B cell (primary cell): ENCODE measurements at regions not wholly inside any gene's neighbourhood (a gene's known extent, or its start where the extent isn't known, plus 50 kb on each side); places are given as distances from the start of the nearest gene placed in this dataset.

Experiments used
- ATAC-seq: fragments of 200-7000 bp; cut with Tn5 transposase; one replicate; pipeline ENCODE4 v1.10.0; 2021; ENCODE audit warnings: low read depth, mild to moderate bottlenecking, moderate number of reproducible peaks, moderate library complexity
- CTCF ChIA-PET: fragments of 350-600 bp; sonication (Branson Sonifier 250); formaldehyde crosslinking; loops from one replicate; lab custom pipeline; 2021; ENCODE audit warnings: antibody characterized with exemption, inconsistent platforms; lab: Charles Lee
- POLR2A ChIA-PET: fragments of 350-600 bp; sonication (Branson Sonifier 250); formaldehyde crosslinking; loops from one replicate; lab custom pipeline; 2021; ENCODE audit warnings: antibody characterized with exemption; lab: Charles Lee
- DNase-seq: peaks from one replicate; pipeline ENCODE4 v3.0.0; 2013
- H2AFZ ChIP-seq: 2 replicates; pipeline ENCODE4 v1.6.1; 2012; ENCODE audit warnings: mild to moderate bottlenecking, low read depth, low read length; ENCODE audit not compliant: insufficient read depth, poor library complexity, severe bottlenecking
- H3K27ac ChIP-seq, 2 donors: 1 replicate in 1 of 2; 2 replicates in 1 of 2; pipeline ENCODE4 v1.5.1; 2012 to 2013; ENCODE audit warnings: low read length in 2 of 2, mild to moderate bottlenecking in 2 of 2, moderate library complexity in 1 of 2
- H3K27me3 ChIP-seq, 4 experiments: fragments of 200-600 bp in 1 of 4; sonication (generic) in 1 of 4; replicated peaks in 1 of 4; 1 replicate in 2 of 4; 2 replicates in 2 of 4; pipeline versions ENCODE4 v1.6.1 to v1.7.0; 2013 to 2016; ENCODE audit warnings: low read length in 3 of 4, mild to moderate bottlenecking in 2 of 4, mixed read lengths in 1 of 4, moderate library complexity in 1 of 4; ENCODE audit not compliant: insufficient read depth in 4 of 4, control insufficient read depth in 3 of 4; ENCODE audit errors: control extremely low read depth in 1 of 4
- H3K36me3 ChIP-seq, 2 experiments: replicated peaks in 1 of 2; 1 replicate in 1 of 2; 2 replicates in 1 of 2; pipeline versions ENCODE4 v1.6.1 to v1.7.1; 2013; ENCODE audit warnings: low read length in 1 of 2; ENCODE audit not compliant: insufficient read depth in 2 of 2, control insufficient read depth in 1 of 2; ENCODE audit errors: control extremely low read depth in 1 of 2, extremely low read depth in 1 of 2
- H3K4me1 ChIP-seq, 2 donors: fragments of 200-600 bp in 1 of 2; sonication (generic) in 1 of 2; 1 replicate in 1 of 2; 2 replicates in 1 of 2; pipeline versions ENCODE4 v1.5.1 to v1.6.1; 2013 to 2017; ENCODE audit warnings: low read length in 2 of 2; ENCODE audit not compliant: control insufficient read depth in 2 of 2, insufficient read depth in 2 of 2
- H3K4me2 ChIP-seq: replicated peaks from 2 replicates; pipeline ENCODE3; 2012; ENCODE audit warnings: mild to moderate bottlenecking, low read depth, low read length; ENCODE audit not compliant: poor library complexity, severe bottlenecking
- H3K4me3 ChIP-seq, 5 experiments: fragments of 200-600 bp in 1 of 5; sonication (generic) in 1 of 5; 1 replicate in 3 of 5; 2 replicates in 2 of 5; pipeline versions ENCODE4 v1.5.1 to v1.7.0; 2011 to 2016; ENCODE audit warnings: low read length in 4 of 5, mild to moderate bottlenecking in 4 of 5, low read depth in 2 of 5, control low read depth in 1 of 5, moderate library complexity in 1 of 5; ENCODE audit not compliant: insufficient read depth in 1 of 5; ENCODE audit errors: control extremely low read depth in 1 of 5, extremely low read depth in 1 of 5
- H3K79me2 ChIP-seq: fragments of 200-600 bp; sonication (generic); one replicate; pipeline ENCODE4 v1.6.0; 2016; ENCODE audit warnings: low read length; ENCODE audit not compliant: control insufficient read depth, insufficient read depth
- H3K9ac ChIP-seq: fragments of 200-600 bp; sonication (generic); 2 replicates; pipeline ENCODE4 v1.6.1; 2017; ENCODE audit warnings: mild to moderate bottlenecking, low read length, moderate library complexity
- H3K9me3 ChIP-seq, 3 donors: one replicate each; pipeline versions ENCODE4 v1.6.1 to v1.7.1; 2013; ENCODE audit warnings: low read length in 2 of 3; ENCODE audit not compliant: control insufficient read depth in 2 of 3, insufficient read depth in 1 of 3; ENCODE audit errors: control extremely low read depth in 1 of 3
- H4K20me1 ChIP-seq: 2 replicates; pipeline ENCODE4 v1.6.0; 2012; ENCODE audit warnings: mild to moderate bottlenecking, low read length; ENCODE audit not compliant: insufficient read depth, control insufficient read depth, poor library complexity, severe bottlenecking
- H3K27ac Mint-ChIP-seq: one replicate; pipeline ENCODE4 v1.8.0; 2021; ENCODE audit warnings: mixed read lengths
- H3K27me3 Mint-ChIP-seq: one replicate; pipeline ENCODE4 v1.8.0; 2021; ENCODE audit warnings: mixed read lengths
- H3K4me1 Mint-ChIP-seq: one replicate; pipeline ENCODE4 v1.8.0; 2021; ENCODE audit warnings: mixed read lengths
- H3K4me3 Mint-ChIP-seq: one replicate; pipeline ENCODE4 v1.8.0; 2021; ENCODE audit warnings: mixed read lengths
- H3K9me3 Mint-ChIP-seq: one replicate; pipeline ENCODE4 v1.8.0; 2022; ENCODE audit warnings: mixed read lengths; ENCODE audit not compliant: insufficient read depth
- CTCF ChIP-seq: fragments of 200-600 bp; IDR thresholded peaks from one replicate; pipeline ENCODE4 v1.8.0; 2022; ENCODE audit warnings: antibody characterized with exemption, mild to moderate bottlenecking
- EZH2 ChIP-seq: IDR thresholded peaks from 2 replicates; pipeline ENCODE4 v1.6.1; 2012; ENCODE audit warnings: borderline replicate concordance, low read depth, mild to moderate bottlenecking, moderate library complexity, low read length; ENCODE audit not compliant: insufficient read depth, poor library complexity, severe bottlenecking
- WGBS: methylation state at CpG from one replicate; pipeline ENCODE4 v1.1.5; 2013; ENCODE audit warnings: missing lambda C conversion rate; ENCODE audit not compliant: insufficient coverage; 5-methylcytosine and 5-hydroxymethylcytosine counted together
- intact Hi-C: fragments of 100-400 bp; cut with micrococcal nuclease; formaldehyde crosslinking; loops from one replicate; pipeline ENCODE4 v1.10.0; 2022

- ChIA-PET CTCF (no interaction called here), POLR2A (no interaction called here)
- Histone ChIP-seq H3K36me3 (no peaks in the 10 kb centered on the region), H3K27ac (no peak overlapping the region), H2AFZ (no peak overlapping the region), H3K9me3 (no peaks in the 10 kb centered on the region), H3K4me1 (no peaks in the 10 kb centered on the region), H3K4me3 (no peak overlapping the region), H3K9ac (no peak overlapping the region), H3K27me3 (no peaks in the 10 kb centered on the region), H4K20me1 (no peaks in the 10 kb centered on the region), H3K4me2 (no peak overlapping the region), H3K79me2 (no peaks in the 10 kb centered on the region)
- ATAC-seq (no peak), DNase-seq (no peak)
- intact Hi-C loops = no loop called here
- no peak overlapping the region for H3K27ac Mint-ChIP-seq
- TF ChIP-seq CTCF = no peak
- no peak for TF ChIP-seq EZH2
- WGBS = no CpG with 5 or more reads among the region's 2 CpGs
- H3K4me1 Mint-ChIP-seq = no peaks in the 10 kb centered on the region
- no peaks in the 10 kb centered on the region for H3K27me3 Mint-ChIP-seq
- no peak overlapping the region for H3K4me3 Mint-ChIP-seq
- peaks cover 3% of the 10 kb centered on the region for H3K9me3 Mint-ChIP-seq
These were observed 1502.4 kb upstream of the PIK3C3 start for GRCh38 chr18:40452599-40452998.

- no peak for DNase-seq
- Histone ChIP-seq H3K4me2 (no peak overlapping the region), H3K9me3 (no peaks in the 10 kb centered on the region), H3K4me1 (no peaks in the 10 kb centered on the region), H4K20me1 (no peaks in the 10 kb centered on the region), H3K27ac (no peak overlapping the region), H3K27me3 (no peaks in the 10 kb centered on the region), H2AFZ (no peak overlapping the region), H3K4me3 (no peak overlapping the region), H3K36me3 (no peaks in the 10 kb centered on the region), H3K79me2 (no peaks in the 10 kb centered on the region), H3K9ac (no peak overlapping the region)
- no peak for TF ChIP-seq CTCF
- intact Hi-C loops = no loop called here
- ChIA-PET POLR2A (no interaction called here), CTCF (no interaction called here)
- Mint-ChIP-seq H3K4me1 (no peaks in the 10 kb centered on the region), H3K27me3 (no peaks in the 10 kb centered on the region), H3K9me3 (peaks cover 4% of the 10 kb centered on the region), H3K4me3 (no peak overlapping the region), H3K27ac (no peak overlapping the region)
- no peak for ATAC-seq
These were observed 1504.3 kb upstream of the PIK3C3 start for GRCh38 chr18:40450751-40451150.
